Posterior cingulate gyrus (tissue), 11 donors: ENCODE measurements at regions not wholly inside any gene's neighbourhood (a gene's known extent, or its start where the extent isn't known, plus 50 kb on each side); places are given as distances from the start of the nearest gene placed in this dataset.
"Not testable (repeated sequence)": the region's sequence is repeated elsewhere in the genome, so short reads cannot be mapped to it uniquely, and the experiment has no call there.

Source experiments
- DNase-seq, 10 donors: peaks; one replicate each; pipeline versions ENCODE4 v3.0.0 to v3.0.0-alpha.2; 2020 to 2021; ENCODE audit warnings: mixed read lengths in 3 of 10
- intact Hi-C: fragments of 100-400 bp; cut with DNase I; formaldehyde crosslinking; loops from one replicate; pipeline ENCODE4 v1.15.1; 2023

GRCh38 chr7:24392774-24393173 is 108.8 kb downstream of the NPY start:
- DNase-seq: no peak
- intact Hi-C loops: no loop called here

- intact Hi-C loops: no loop called here
- no peak for DNase-seq
Measured at GRCh38 chr7:24395512-24395911, 111.5 kb downstream of the NPY start.

- DNase-seq, intact Hi-C loops: not testable (repeated sequence)
Measured at GRCh38 chr7:24396387-24396786, 112.4 kb downstream of the NPY start.

- DNase-seq: no peak
- intact Hi-C loops: loop anchor here (10.0 kb wide), 1 partner anchor 263 kb away; no protein-coding TSS in a partner anchor
Measured at GRCh38 chr7:24401628-24402593, 117.9 kb downstream of the NPY start.

- intact Hi-C loops: loop anchor here (10.0 kb wide), 1 partner anchor 262 kb away; no protein-coding TSS in a partner anchor
Measured at GRCh38 chr7:24402655-24403054, 118.7 kb downstream of the NPY start.

GRCh38 chr7:24403557-24403956 is 119.6 kb downstream of the NPY start:
- intact Hi-C loops: loop anchor here (10.0 kb wide), 1 partner anchor 261 kb away; no protein-coding TSS in a partner anchor
- no peak for DNase-seq

More at GRCh38 chr7:24402655-24403054, 118.7 kb downstream of the NPY start:
- no peak for DNase-seq

- no peak for DNase-seq
- intact Hi-C loops: loop anchor here (10.0 kb wide), 1 partner anchor 260 kb away; no protein-coding TSS in a partner anchor
Measured at GRCh38 chr7:24404315-24404714, 120.3 kb downstream of the NPY start.

- intact Hi-C loops: loop anchor here (10.0 kb wide), 1 partner anchor 260 kb away; no protein-coding TSS in a partner anchor
Measured at GRCh38 chr7:24405002-24405401, 121.0 kb downstream of the NPY start.

GRCh38 chr7:24406053-24406788 is 122.2 kb downstream of the NPY start:
- no peak for DNase-seq
- intact Hi-C loops: loop anchor here (10.0 kb wide), 1 partner anchor 259 kb away; no protein-coding TSS in a partner anchor

More at GRCh38 chr7:24405002-24405401, 121.0 kb downstream of the NPY start:
- DNase-seq: no peak

- DNase-seq: no peak
- intact Hi-C loops: loop anchor here (10.0 kb wide), 1 partner anchor 258 kb away; no protein-coding TSS in a partner anchor
Measured at GRCh38 chr7:24406789-24407299, 122.9 kb downstream of the NPY start.

- intact Hi-C loops: loop anchor here (10.0 kb wide), 1 partner anchor 257 kb away; no protein-coding TSS in a partner anchor
- no peak for DNase-seq
Measured at GRCh38 chr7:24407965-24408364, 124.0 kb downstream of the NPY start.

- DNase-seq: no peak
- intact Hi-C loops: loop anchor here (10.0 kb wide), 1 partner anchor 256 kb away; no protein-coding TSS in a partner anchor
Measured at GRCh38 chr7:24408798-24409430, 124.9 kb downstream of the NPY start.

- DNase-seq: no peak
- intact Hi-C loops: loop anchor here (10.0 kb wide), 1 partner anchor 255 kb away; no protein-coding TSS in a partner anchor
Measured at GRCh38 chr7:24409431-24410024, 125.5 kb downstream of the NPY start.

- no peak for DNase-seq
- intact Hi-C loops: no loop called here
Measured at GRCh38 chr7:24411226-24411625, 127.2 kb downstream of the NPY start.

GRCh38 chr7:24417526-24418120 is 133.6 kb downstream of the NPY start:
- intact Hi-C loops: no loop called here
- no peak for DNase-seq

GRCh38 chr7:24419077-24419476 is 135.1 kb downstream of the NPY start:
- intact Hi-C loops: no loop called here
- no peak for DNase-seq

- intact Hi-C loops: no loop called here
- DNase-seq: no peak
Measured at GRCh38 chr7:24419511-24419910, 135.5 kb downstream of the NPY start.

GRCh38 chr7:24422441-24423010 is 138.5 kb downstream of the NPY start:
- intact Hi-C loops: no loop called here
- no peak for DNase-seq

- intact Hi-C loops: no loop called here
- no peak for DNase-seq
Measured at GRCh38 chr7:24425664-24426063, 141.7 kb downstream of the NPY start.
